Vagina (tissue), 2 donors: ENCODE measurements at regions not wholly inside any gene's neighbourhood (a gene's known extent, or its start where the extent isn't known, plus 50 kb on each side); places are given as distances from the start of the nearest gene placed in this dataset.

Experiments used
- CTCF ChIP-seq, 3 experiments: fragments of 450-650 bp in 2 of 3; fragments of 200-600 bp in 1 of 3; sonication (generic) in 1 of 3; IDR thresholded peaks; one replicate each; pipeline ENCODE4 v1.5.1; 2017 to 2019; ENCODE audit warnings: antibody characterized with exemption in 3 of 3, mild to moderate bottlenecking in 2 of 3, moderate library complexity in 2 of 3
- POLR2A ChIP-seq, 2 donors: fragments of 450-650 bp; IDR thresholded peaks; one replicate each; pipeline ENCODE4 v1.6.1; 2017; ENCODE audit warnings: antibody characterized with exemption in 2 of 2, mild to moderate bottlenecking in 2 of 2, moderate library complexity in 2 of 2

- no peak for TF ChIP-seq POLR2A (IDR thresholded peaks at IDR 0.05)
- no peak for TF ChIP-seq CTCF (IDR thresholded peaks at IDR 0.05)
Measured at GRCh38 chr14:86203843-86204242, 673.9 kb downstream of the FLRT2 start.
